Activated CD8-positive, alpha-beta T cell treated with anti-CD3 and anti-CD28 coated beads, Interleukin-2, amount 10 ng/mL, durations not matched to agents 7 days and 5 days (primary cell): ENCODE measurements at regions not wholly inside any gene's neighbourhood (a gene's known extent, or its start where the extent isn't known, plus 50 kb on each side); places are given as distances from the start of the nearest gene placed in this dataset.

Experiments used
- ATAC-seq: fragments of 150-1000 bp; cut with Tn5 transposase; one replicate; pipeline ENCODE4 v1.10.0; 2021; ENCODE audit warnings: moderate library complexity
- CTCF ChIA-PET: fragments of 350-600 bp; sonication (Branson Sonifier 250); formaldehyde crosslinking; loops from one replicate; lab custom pipeline; 2021; ENCODE audit warnings: antibody characterized with exemption; lab: Charles Lee
- POLR2A ChIA-PET: fragments of 350-600 bp; sonication (Branson Sonifier 250); formaldehyde crosslinking; loops from one replicate; lab custom pipeline; 2021; ENCODE audit warnings: antibody characterized with exemption; lab: Charles Lee
- DNase-seq: peaks from one replicate; pipeline ENCODE4 v3.0.0-alpha.2; 2020
- H3K27ac Mint-ChIP-seq: one replicate; pipeline ENCODE4 v1.8.0; 2021; ENCODE audit warnings: mild to moderate bottlenecking, mixed read lengths
- H3K27me3 Mint-ChIP-seq: one replicate; pipeline ENCODE4 v1.8.0; 2021; ENCODE audit warnings: low read depth, mixed read lengths
- H3K36me3 Mint-ChIP-seq: one replicate; pipeline ENCODE4 v1.8.0; 2021; ENCODE audit warnings: low read depth, mixed read lengths
- H3K4me1 Mint-ChIP-seq: one replicate; pipeline ENCODE4 v1.8.0; 2021; ENCODE audit warnings: low read depth, mixed read lengths
- H3K4me3 Mint-ChIP-seq: one replicate; pipeline ENCODE4 v1.8.0; 2021; ENCODE audit warnings: mild to moderate bottlenecking, mixed read lengths
- H3K9me3 Mint-ChIP-seq: one replicate; pipeline ENCODE4 v1.8.0; 2022; ENCODE audit warnings: mixed read lengths; ENCODE audit not compliant: insufficient read depth

DNA sequence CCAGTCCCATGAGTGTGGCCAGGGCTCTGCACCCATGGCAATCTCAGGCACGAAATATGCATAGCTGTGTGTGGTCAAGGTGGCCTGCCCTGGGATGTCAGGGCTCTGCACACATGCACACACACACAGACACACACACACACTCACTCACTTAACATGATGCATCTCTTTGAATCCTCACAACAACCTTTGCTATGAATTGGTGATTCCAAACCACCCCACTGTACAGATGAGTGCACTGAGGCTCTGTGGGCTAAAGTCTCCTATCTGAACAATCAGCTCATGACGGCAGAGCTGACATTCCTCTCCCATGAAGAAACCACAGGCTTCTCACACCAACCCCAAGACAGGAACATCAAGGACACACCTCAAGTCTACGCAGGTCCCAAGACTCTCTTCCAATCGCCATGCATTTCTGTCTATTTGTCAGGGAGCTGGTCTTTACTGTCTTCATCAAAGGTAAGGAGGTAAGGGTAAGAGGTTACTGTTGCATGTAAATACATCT is 131.6 kb downstream of the ETS2 start:
- Mint-ChIP-seq H3K9me3 (no peaks in the 10 kb centered on the region), H3K27me3 (no peaks in the 10 kb centered on the region), H3K27ac (no peak overlapping the region), H3K4me1 (peaks cover 26% of the 10 kb centered on the region), H3K4me3 (no peak overlapping the region), H3K36me3 (no peaks in the 10 kb centered on the region)
- POLR2A ChIA-PET, result interaction anchor here (1.6 kb wide), 1 partner anchor 20 kb away, joined by 3 read pairs; no protein-coding TSS in a partner anchor
- CTCF ChIA-PET, result no interaction called here
- no peak for DNase-seq
- no peak for ATAC-seq

GRCh38 chr21:38936240-38936639 is 130.5 kb downstream of the ETS2 start:
- H3K27ac Mint-ChIP-seq, result no peak overlapping the region
- ATAC-seq (no peak), DNase-seq (no peak)
- H3K4me1 Mint-ChIP-seq, result peaks cover 26% of the 10 kb centered on the region
- H3K9me3 Mint-ChIP-seq, result no peaks in the 10 kb centered on the region
- H3K4me3 Mint-ChIP-seq, result no peak overlapping the region
- ChIA-PET POLR2A (no interaction called here), CTCF (no interaction called here)
- H3K36me3 Mint-ChIP-seq, result no peaks in the 10 kb centered on the region
- H3K27me3 Mint-ChIP-seq, result no peaks in the 10 kb centered on the region

DNA sequence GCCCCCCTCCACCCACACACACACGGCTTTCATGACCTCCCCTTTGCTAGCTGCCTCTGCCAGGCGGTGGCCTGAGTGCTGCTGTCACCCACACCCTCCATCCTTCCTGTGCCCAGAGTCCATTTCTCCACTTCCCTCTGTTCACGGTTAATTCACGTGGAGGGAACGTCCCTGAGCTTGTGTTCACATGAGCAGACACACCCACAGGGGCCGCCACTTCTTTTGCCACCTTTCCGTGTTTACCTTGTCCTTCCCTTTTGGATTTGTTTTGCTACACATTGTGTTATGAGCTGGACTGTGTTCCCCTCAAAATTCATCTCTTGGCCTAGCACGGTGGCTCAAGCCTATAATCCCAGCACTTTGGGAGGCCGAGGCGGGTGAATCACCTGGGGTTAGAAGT is 128.0 kb downstream of the ETS2 start:
- Mint-ChIP-seq H3K36me3 (no peaks in the 10 kb centered on the region), H3K27me3 (no peaks in the 10 kb centered on the region), H3K9me3 (no peaks in the 10 kb centered on the region), H3K4me3 (no peak overlapping the region), H3K27ac (no peak overlapping the region), H3K4me1 (peaks cover 21% of the 10 kb centered on the region)
- ATAC-seq, result no peak
- CTCF ChIA-PET, result no interaction called here
- DNase-seq, result no peak
- POLR2A ChIA-PET, result no interaction called here

GRCh38 chr21:38931291-38931690 is 125.6 kb downstream of the ETS2 start:
- CTCF ChIA-PET, result no interaction called here
- no peak overlapping the region for H3K4me3 Mint-ChIP-seq
- H3K9me3 Mint-ChIP-seq, result no peaks in the 10 kb centered on the region
- H3K4me1 Mint-ChIP-seq, result peaks cover 7% of the 10 kb centered on the region
- H3K27me3 Mint-ChIP-seq, result no peaks in the 10 kb centered on the region
- no peaks in the 10 kb centered on the region for H3K36me3 Mint-ChIP-seq
- H3K27ac Mint-ChIP-seq, result no peak overlapping the region
- DNase-seq, result no peak
- POLR2A ChIA-PET, result no interaction called here
- no peak for ATAC-seq

DNA sequence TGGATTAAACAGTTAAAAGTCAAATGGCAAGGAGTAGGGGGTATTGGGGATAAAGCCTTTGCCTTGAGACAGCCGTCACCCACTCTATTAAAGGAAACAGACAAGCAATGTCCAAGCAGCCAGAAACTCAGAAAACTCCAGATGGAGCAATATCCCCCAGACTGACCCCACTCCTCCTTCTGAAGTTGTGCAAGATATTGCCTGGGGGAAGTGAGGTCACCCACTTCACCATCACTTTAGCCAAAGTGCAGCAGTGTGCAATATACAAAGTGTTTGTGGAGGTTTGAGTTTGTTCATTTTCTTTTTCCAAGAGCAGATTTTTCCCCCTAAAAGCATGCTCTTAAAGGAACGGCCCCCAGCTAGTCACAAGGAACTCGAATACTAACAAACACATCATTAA is 125.1 kb downstream of the ETS2 start:
- ATAC-seq (no peak), DNase-seq (no peak)
- no peak overlapping the region for H3K27ac Mint-ChIP-seq
- POLR2A ChIA-PET, result interaction anchor here (0.6 kb wide), 1 partner anchor 606 kb away, joined by 5 read pairs; no protein-coding TSS in a partner anchor
- H3K9me3 Mint-ChIP-seq, result no peaks in the 10 kb centered on the region
- H3K4me1 Mint-ChIP-seq, result peaks cover 7% of the 10 kb centered on the region
- no peaks in the 10 kb centered on the region for H3K36me3 Mint-ChIP-seq
- CTCF ChIA-PET, result no interaction called here
- H3K27me3 Mint-ChIP-seq, result no peaks in the 10 kb centered on the region
- no peak overlapping the region for H3K4me3 Mint-ChIP-seq

GRCh38 chr21:38930066-38930465 is 124.3 kb downstream of the ETS2 start:
- DNase-seq (no peak), ATAC-seq (no peak)
- Mint-ChIP-seq H3K9me3 (no peaks in the 10 kb centered on the region), H3K36me3 (no peaks in the 10 kb centered on the region), H3K4me3 (no peak overlapping the region), H3K27me3 (no peaks in the 10 kb centered on the region), H3K4me1 (peaks cover 7% of the 10 kb centered on the region), H3K27ac (no peak overlapping the region)
- ChIA-PET POLR2A (interaction anchor here (0.6 kb wide), 1 partner anchor 607 kb away, joined by 5 read pairs; no protein-coding TSS in a partner anchor), CTCF (interaction anchor here (0.8 kb wide), 1 partner anchor 208 kb away, joined by 3 read pairs; no protein-coding TSS in a partner anchor)

- Mint-ChIP-seq H3K4me3 (no peak overlapping the region), H3K4me1 (peaks cover 7% of the 10 kb centered on the region), H3K9me3 (no peaks in the 10 kb centered on the region), H3K27ac (no peak overlapping the region), H3K36me3 (no peaks in the 10 kb centered on the region), H3K27me3 (no peaks in the 10 kb centered on the region)
- ATAC-seq (no peak), DNase-seq (no peak)
- ChIA-PET POLR2A (no interaction called here), CTCF (interaction anchor here (0.8 kb wide), 1 partner anchor 208 kb away, joined by 3 read pairs; no protein-coding TSS in a partner anchor)
Observed at GRCh38 chr21:38929652-38930051, 123.9 kb downstream of the ETS2 start.

DNA sequence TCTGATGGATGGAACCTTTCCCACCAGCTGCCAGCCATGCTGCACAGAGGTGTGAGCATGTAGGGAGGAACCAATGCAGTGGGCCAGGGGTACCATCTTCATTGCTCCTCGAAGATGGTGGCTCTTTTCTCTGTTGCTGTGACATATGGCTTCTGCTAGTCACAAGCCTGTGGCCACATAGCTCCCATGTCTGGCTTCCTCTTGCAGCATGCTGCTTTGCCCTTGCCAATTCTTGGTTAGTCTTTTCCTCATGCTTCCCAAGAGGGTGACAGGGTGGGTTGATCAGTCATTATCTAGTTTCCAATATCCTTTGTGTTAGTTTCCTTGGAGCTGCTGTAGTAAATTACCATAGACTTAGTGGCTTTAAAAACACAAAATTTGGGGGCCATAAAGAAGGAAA is 123.4 kb downstream of the ETS2 start:
- ChIA-PET CTCF (no interaction called here), POLR2A (no interaction called here)
- H3K4me3 Mint-ChIP-seq, result no peak overlapping the region
- peaks cover 7% of the 10 kb centered on the region for H3K4me1 Mint-ChIP-seq
- DNase-seq (no peak), ATAC-seq (no peak)
- H3K9me3 Mint-ChIP-seq, result no peaks in the 10 kb centered on the region
- H3K27me3 Mint-ChIP-seq, result no peaks in the 10 kb centered on the region
- H3K36me3 Mint-ChIP-seq, result no peaks in the 10 kb centered on the region
- H3K27ac Mint-ChIP-seq, result no peak overlapping the region

DNA sequence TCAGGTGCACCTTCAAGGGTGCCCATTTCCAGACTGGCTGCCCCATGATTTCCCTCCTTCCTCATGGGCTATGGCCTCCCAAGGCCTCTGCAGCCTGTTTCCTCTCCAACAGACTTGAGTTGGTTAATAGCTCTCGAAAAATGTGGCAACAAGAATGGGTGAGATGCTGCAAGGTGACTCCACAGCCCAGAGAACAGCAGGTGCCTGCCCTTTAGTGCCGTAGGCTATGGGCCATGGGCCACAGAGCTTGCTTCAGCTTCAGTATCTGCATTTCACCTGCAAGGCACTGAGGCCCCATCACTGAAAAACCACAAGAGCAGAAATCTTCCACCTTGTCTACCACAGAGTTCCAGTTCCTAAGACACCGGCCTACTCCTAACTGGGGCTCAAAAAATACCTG is 122.0 kb downstream of the ETS2 start:
- H3K36me3 Mint-ChIP-seq, result no peaks in the 10 kb centered on the region
- peaks cover 7% of the 10 kb centered on the region for H3K4me1 Mint-ChIP-seq
- H3K4me3 Mint-ChIP-seq, result no peak overlapping the region
- DNase-seq (no peak), ATAC-seq (no peak)
- ChIA-PET POLR2A (no interaction called here), CTCF (no interaction called here)
- no peaks in the 10 kb centered on the region for H3K27me3 Mint-ChIP-seq
- no peaks in the 10 kb centered on the region for H3K9me3 Mint-ChIP-seq
- no peak overlapping the region for H3K27ac Mint-ChIP-seq

DNA sequence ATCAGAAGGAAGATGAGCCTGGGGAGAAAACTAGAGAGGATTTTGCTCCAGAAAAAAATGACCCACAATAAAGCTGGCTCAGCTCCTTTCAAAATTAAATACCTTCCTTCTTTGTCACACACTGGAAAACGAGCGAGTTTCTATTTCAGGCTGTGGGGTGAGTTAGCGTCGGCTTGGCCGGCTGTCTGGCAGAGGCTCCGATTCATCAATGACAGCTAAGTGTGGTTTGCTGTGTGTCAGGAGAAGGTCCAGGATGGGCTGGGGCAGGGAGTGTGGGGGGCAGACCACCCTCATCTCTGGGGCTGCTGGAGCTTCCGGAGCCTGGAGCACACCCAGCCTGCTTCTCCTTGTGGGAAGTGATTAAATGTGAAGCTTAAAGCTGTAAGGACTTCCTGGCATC is 120.2 kb downstream of the ETS2 start:
- no peak for ATAC-seq
- H3K9me3 Mint-ChIP-seq, result no peaks in the 10 kb centered on the region
- H3K27ac Mint-ChIP-seq, result no peak overlapping the region
- POLR2A ChIA-PET, result no interaction called here
- H3K4me1 Mint-ChIP-seq, result peaks cover 7% of the 10 kb centered on the region
- H3K27me3 Mint-ChIP-seq, result peaks cover 8% of the 10 kb centered on the region
- DNase-seq, result no peak
- H3K4me3 Mint-ChIP-seq, result no peak overlapping the region
- no peaks in the 10 kb centered on the region for H3K36me3 Mint-ChIP-seq
- CTCF ChIA-PET, result no interaction called here

GRCh38 chr21:38925478-38925877 is 119.7 kb downstream of the ETS2 start:
- POLR2A ChIA-PET, result no interaction called here

GRCh38 chr21:38924954-38925353 is 119.2 kb downstream of the ETS2 start:
- CTCF ChIA-PET, result no interaction called here
- Mint-ChIP-seq H3K27ac (no peak overlapping the region), H3K4me1 (peaks cover 7% of the 10 kb centered on the region), H3K36me3 (no peaks in the 10 kb centered on the region), H3K9me3 (no peaks in the 10 kb centered on the region), H3K27me3 (peaks cover 8% of the 10 kb centered on the region), H3K4me3 (no peak overlapping the region)
- ATAC-seq, result no peak
- DNase-seq, result no peak
- POLR2A ChIA-PET, result no interaction called here

More at GRCh38 chr21:38925478-38925877, 119.7 kb downstream of the ETS2 start:
- ATAC-seq, result no peak
- H3K4me1 Mint-ChIP-seq, result peaks cover 7% of the 10 kb centered on the region
- no peaks in the 10 kb centered on the region for H3K9me3 Mint-ChIP-seq
- H3K36me3 Mint-ChIP-seq, result no peaks in the 10 kb centered on the region
- no peak overlapping the region for H3K27ac Mint-ChIP-seq
- no peak overlapping the region for H3K4me3 Mint-ChIP-seq
- CTCF ChIA-PET, result no interaction called here
- no peak for DNase-seq
- peaks cover 8% of the 10 kb centered on the region for H3K27me3 Mint-ChIP-seq

DNA sequence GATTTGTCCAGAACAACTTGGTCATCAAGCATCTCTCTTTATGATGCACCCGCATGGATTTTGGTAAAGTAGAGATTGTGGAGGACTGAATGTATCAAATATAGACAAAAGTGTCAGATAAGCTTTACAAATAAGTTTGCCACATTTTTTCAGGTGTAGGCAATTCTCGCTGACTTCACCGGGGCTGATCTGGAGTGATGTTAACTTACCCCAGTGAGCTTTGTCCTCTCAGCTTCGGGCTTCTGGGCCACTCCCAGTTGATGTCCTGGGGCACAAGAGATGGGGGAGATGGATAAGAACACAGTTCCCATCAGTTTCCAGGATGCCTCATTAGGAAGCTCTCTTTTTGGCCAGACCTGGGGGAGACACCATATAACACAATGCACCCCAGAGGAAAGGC is 117.7 kb downstream of the ETS2 start:
- ChIA-PET POLR2A (no interaction called here), CTCF (interaction anchor here (0.8 kb wide), 1 partner anchor 11 kb away, joined by 3 read pairs; no protein-coding TSS in a partner anchor)
- H3K36me3 Mint-ChIP-seq, result no peaks in the 10 kb centered on the region
- H3K27me3 Mint-ChIP-seq, result peaks cover 13% of the 10 kb centered on the region
- H3K4me1 Mint-ChIP-seq, result peaks cover 7% of the 10 kb centered on the region
- ATAC-seq (no peak), DNase-seq (no peak)
- H3K27ac Mint-ChIP-seq, result no peak overlapping the region
- H3K4me3 Mint-ChIP-seq, result no peak overlapping the region
- no peaks in the 10 kb centered on the region for H3K9me3 Mint-ChIP-seq
